ENCODE measurements at regions not wholly inside any gene's neighbourhood (a gene's known extent, or its start where the extent isn't known, plus 50 kb on each side); places are given as distances from the start of the nearest gene placed in this dataset.

- TF ChIP-seq CTCF (IDR thresholded peaks at IDR 0.05) (no peak), POLR2A (IDR thresholded peaks at IDR 0.05) (no peak)
Observed at GRCh38 chr10:125340903-125341302, 180.5 kb upstream of the CTBP2 start.
